Left colon (tissue), 2 donors: ENCODE measurements at regions not wholly inside any gene's neighbourhood (a gene's known extent, or its start where the extent isn't known, plus 50 kb on each side); places are given as distances from the start of the nearest gene placed in this dataset.

Source experiments
- ATAC-seq: fragments of 200-7000 bp; cut with Tn5 transposase; one replicate; pipeline ENCODE4 v1.9.1; 2020; ENCODE audit warnings: mild to moderate bottlenecking, moderate library complexity
- DNase-seq, 2 donors: peaks; one replicate each; pipeline ENCODE4 v3.0.0-alpha.2; 2020
- intact Hi-C, 2 donors: fragments of 100-400 bp; cut with DNase I in 1 of 2; cut with micrococcal nuclease in 1 of 2; formaldehyde crosslinking; loops; one replicate each; pipeline versions ENCODE4 v1.11.2 to v1.14.0; 2022; cut with DNase I, micrococcal nuclease
- donor health status: DM: no; HTN: no; CAD: no.
- donor health status: DM: yes; HTN: yes; CAD: no.

DNA sequence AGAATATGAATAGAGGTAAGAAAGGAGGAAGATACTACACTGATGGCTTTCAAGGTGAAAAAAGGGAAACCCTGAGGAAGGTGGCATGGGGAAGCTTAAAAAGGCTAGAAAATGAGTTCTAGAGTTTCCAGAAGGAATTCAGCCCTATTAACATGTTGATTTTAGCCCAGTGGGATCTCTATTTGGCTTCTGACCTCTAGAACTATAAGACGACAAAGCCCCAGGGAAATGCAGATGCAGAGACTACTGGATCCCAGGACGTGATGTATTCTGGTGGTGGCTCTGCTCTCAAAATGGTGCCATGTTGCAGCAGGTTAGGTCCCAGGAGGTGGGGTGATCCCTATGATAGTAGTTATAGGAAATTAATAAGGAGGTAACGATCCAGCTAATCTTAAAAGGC, 120.4 kb downstream of the TMA16 start:
- no peak for ATAC-seq
- DNase-seq: no peak
- intact Hi-C loops: loop anchor here in 1 of 2 donors (10.0 kb wide), 1 partner anchor 370 kb away; no protein-coding TSS in a partner anchor

- intact Hi-C loops: loop anchor here in 1 of 2 donors (10.0 kb wide), 1 partner anchor 366 kb away; no protein-coding TSS in a partner anchor
- DNase-seq (no peak), ATAC-seq (no peak)
Observed at GRCh38 chr4:163618845-163619244, 124.4 kb downstream of the TMA16 start.

DNA sequence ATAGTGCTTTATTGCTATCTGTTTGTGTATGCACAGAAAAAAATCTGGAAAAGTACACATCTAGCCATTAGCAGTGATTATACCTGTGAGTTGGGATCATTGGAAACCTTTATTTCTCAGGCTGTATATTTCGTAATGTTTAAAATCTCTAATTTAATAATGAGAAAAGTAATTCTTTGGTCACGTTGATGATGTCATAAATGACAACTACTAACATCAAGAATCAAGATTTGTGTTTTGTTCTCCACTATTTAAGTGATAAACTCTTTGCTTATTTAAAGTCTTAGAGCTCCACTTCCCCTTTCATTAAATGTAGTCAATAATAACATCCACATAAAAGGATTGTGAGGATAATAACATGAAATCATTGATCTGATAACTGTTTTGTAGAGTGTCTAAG, 126.2 kb downstream of the TMA16 start:
- intact Hi-C loops: no loop called here
- ATAC-seq: no peak
- DNase-seq: no peak

- DNase-seq (no peak), ATAC-seq (no peak)
- intact Hi-C loops: no loop called here
Observed at GRCh38 chr4:163621821-163622220, 127.3 kb downstream of the TMA16 start.

DNA sequence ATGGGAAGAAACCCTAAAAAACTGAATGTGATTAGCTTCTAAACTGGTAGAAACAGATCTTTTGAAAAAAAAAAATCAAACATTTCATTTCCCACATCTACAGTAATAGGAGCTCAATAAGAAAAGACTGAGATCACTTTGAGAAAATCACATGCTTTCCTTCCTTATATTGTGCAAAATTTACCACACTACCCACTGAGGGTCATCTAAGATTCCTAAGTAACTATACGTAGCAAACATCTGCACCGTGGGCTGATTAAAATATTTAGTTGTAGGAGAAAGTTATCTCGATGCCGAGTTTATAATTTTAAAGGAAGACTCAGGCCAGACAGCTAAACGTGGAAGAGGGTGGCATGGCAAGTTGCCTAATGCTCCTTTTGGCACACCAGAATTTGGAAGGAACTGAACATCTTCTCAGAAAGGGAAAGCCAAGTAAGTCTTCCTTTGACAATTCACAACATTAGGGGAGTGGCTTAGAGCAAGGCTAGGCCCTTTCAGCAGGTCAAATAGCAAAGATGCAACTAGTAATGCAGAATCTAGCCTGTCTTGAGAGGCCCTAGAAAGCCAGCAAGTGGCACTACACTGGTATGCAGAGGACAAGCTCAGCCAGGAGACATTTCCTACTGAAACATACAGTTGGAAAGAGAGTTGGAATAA, 128.0 kb downstream of the TMA16 start:
- no peak for ATAC-seq
- no peak for DNase-seq
- intact Hi-C loops: no loop called here

- no peak for ATAC-seq
- intact Hi-C loops: no loop called here
- DNase-seq: no peak
Observed at GRCh38 chr4:163623787-163624186, 129.3 kb downstream of the TMA16 start.

- ATAC-seq (no peak), DNase-seq (no peak)
- intact Hi-C loops: no loop called here
Observed at GRCh38 chr4:163624727-163625126, 130.2 kb downstream of the TMA16 start.

DNA sequence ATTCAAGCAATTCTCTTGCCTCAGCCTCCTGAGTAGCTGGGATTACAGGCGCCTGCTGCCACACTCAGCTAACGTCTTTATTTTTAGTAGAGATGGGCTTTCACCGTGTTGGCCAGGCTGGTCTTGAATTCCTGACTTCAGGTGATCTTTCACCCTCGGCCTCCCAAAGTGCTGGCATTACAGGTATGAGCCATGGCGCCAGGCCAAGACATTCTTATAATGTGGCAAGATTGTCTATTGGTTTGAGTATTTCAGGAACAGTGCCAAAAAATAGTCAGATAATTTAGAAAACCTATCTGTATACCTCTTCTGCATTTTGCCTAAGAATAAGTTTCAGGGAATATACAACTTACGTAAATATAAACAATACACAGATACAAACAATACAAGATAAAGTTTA, 136.8 kb downstream of the TMA16 start:
- intact Hi-C loops: no loop called here
- DNase-seq (no peak), ATAC-seq (no peak)

DNA sequence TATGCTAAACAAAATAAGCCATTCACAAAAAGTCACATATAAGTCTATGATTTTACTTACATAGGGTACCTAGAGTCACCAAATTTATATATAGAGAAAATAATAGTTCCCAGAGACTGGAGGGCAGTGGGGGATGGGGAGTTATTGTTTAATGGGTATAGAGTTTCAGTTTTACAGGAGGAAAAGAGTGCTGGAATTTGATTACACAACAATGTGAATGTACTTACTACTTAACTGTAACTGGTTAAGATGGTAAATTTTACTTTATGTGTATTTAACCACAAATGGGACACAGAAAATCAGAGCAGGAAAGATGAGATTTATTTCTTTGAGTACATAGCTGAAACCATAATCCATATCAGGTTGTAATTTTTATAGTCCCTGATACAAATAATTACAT, 144.4 kb downstream of the TMA16 start:
- ATAC-seq (no peak), DNase-seq (no peak)
- intact Hi-C loops: no loop called here

DNA sequence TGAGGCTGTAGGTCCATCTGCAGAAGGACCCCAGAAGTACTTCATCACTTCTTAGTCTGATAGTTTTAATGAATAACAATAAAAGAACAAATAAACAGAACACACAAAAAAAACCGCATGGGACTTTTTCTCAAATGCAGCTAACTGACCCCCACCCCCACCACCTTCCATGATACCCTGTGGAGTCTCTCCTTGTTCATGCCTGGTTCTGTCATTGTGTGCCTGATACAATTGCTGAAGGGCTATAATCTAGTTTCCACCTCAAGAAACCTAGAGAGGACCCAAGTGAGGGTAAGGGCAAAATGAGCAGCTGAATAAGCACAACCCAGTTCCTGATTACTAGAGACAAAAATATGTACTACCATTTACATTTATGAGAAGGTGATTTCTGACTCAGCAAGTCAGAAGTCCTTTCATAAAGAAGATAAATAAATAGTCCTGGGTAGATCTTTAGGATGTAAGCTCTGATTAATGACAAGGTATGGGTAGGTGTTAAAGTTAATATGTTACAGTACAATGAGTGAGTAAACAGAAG, 155.1 kb downstream of the TMA16 start:
- DNase-seq (no peak), ATAC-seq (no peak)
- intact Hi-C loops: no loop called here

DNA sequence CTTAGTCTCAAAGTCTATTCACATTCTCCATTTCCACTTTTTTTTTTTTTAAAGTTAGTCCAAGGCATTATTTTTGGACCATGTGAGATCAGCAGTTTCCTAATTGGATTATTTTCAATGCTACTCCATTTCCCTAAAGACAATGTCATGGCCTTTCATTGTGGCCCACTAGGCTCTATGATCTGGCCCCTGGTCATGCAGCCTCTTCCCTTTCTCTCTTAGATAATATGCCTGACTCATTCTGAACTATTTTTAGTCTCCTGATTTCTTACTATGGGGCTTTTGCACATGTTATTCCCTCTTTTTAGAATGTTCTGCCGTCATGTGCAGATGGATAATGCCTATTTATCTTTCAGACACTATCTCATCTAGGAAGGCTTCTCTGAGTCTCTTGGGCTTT, 157.3 kb downstream of the TMA16 start:
- DNase-seq (no peak), ATAC-seq (no peak)
- intact Hi-C loops: no loop called here

DNA sequence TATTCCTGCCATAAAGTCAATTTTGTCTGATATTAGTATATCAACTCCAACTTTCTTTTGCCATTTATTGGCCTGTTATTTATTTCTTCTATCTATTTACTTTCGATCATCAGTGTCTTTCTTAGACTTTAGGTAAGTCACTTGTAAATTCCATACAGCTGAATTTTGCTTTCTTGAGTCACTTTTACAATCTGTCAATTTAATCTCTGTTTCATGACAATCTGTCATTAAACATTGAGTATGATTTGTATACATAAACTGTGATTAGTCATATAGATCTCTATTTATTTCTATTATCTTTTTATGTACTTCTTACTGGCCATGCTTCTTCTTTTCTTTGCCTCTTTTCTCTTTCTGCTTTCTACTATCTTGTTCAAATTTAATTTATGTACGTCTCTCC, 160.1 kb downstream of the TMA16 start:
- DNase-seq (no peak), ATAC-seq (no peak)
- intact Hi-C loops: no loop called here

GRCh38 chr4:163660636-163661035, 166.1 kb downstream of the TMA16 start:
- intact Hi-C loops: no loop called here
- DNase-seq: no peak
- ATAC-seq: no peak

GRCh38 chr4:163662768-163663167, 168.3 kb downstream of the TMA16 start:
- intact Hi-C loops: no loop called here

GRCh38 chr4:163663454-163664225, 169.2 kb downstream of the TMA16 start:
- intact Hi-C loops: no loop called here
- ATAC-seq (no peak), DNase-seq (no peak)

More at GRCh38 chr4:163662768-163663167, 168.3 kb downstream of the TMA16 start:
- ATAC-seq (no peak), DNase-seq (no peak)

GRCh38 chr4:163665101-163665500, 170.6 kb downstream of the TMA16 start:
- no peak for ATAC-seq
- no peak for DNase-seq
- intact Hi-C loops: no loop called here

- intact Hi-C loops: no loop called here
- no peak for DNase-seq
- no peak for ATAC-seq
Observed at GRCh38 chr4:163665521-163666331, 171.2 kb downstream of the TMA16 start.

- intact Hi-C loops: no loop called here
- no peak for ATAC-seq
- no peak for DNase-seq
Observed at GRCh38 chr4:163666332-163666873, 171.9 kb downstream of the TMA16 start.

DNA sequence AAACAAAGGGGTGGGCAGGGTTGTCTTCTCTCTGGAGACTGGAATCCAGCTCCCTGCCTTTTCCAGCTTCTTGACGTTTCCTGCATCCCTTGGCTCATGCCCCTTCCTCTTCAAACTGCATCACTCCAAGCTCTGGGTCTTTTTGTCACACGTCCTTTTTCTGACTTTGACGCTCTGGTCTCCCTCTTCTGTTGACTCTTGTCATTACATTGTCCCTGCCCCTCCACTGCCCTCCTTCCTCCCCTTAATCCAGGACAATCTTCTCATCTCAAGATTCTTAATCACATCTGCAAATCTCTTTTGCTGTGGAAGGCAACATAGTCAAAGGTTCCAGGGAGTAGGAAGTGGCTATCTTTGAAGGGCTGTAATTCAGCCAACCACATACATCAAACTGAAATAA, 178.3 kb downstream of the TMA16 start:
- ATAC-seq (no peak), DNase-seq (no peak)
- intact Hi-C loops: no loop called here
